ENCODE measurements at regions not wholly inside any gene's neighbourhood (a gene's known extent, or its start where the extent isn't known, plus 50 kb on each side); places are given as distances from the start of the nearest gene placed in this dataset.

GRCh38 chr11:44403587-44404273 lies 93.8 kb upstream of the ALX4 start:
- TF ChIP-seq, protein P1, sequence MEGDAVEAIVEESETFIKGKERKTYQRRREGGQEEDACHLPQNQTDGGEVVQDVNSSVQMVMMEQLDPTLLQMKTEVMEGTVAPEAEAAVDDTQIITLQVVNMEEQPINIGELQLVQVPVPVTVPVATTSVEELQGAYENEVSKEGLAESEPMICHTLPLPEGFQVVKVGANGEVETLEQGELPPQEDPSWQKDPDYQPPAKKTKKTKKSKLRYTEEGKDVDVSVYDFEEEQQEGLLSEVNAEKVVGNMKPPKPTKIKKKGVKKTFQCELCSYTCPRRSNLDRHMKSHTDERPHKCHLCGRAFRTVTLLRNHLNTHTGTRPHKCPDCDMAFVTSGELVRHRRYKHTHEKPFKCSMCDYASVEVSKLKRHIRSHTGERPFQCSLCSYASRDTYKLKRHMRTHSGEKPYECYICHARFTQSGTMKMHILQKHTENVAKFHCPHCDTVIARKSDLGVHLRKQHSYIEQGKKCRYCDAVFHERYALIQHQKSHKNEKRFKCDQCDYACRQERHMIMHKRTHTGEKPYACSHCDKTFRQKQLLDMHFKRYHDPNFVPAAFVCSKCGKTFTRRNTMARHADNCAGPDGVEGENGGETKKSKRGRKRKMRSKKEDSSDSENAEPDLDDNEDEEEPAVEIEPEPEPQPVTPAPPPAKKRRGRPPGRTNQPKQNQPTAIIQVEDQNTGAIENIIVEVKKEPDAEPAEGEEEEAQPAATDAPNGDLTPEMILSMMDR (conservative IDR thresholded peaks at IDR 0.05) = no peak
- peaks cover 12% of the 10 kb centered on the region for H3K27me3 Mint-ChIP-seq
- H3K27ac Mint-ChIP-seq = no peak overlapping the region
- no peak overlapping the region for H3K4me3 Mint-ChIP-seq
- peaks cover 18% of the 10 kb centered on the region for H3K4me1 Mint-ChIP-seq (ENCODE audit: unreplicated experiment)
- no peaks in the 10 kb centered on the region for H3K36me3 Mint-ChIP-seq
- no peaks in the 10 kb centered on the region for H3K9me3 Mint-ChIP-seq
- no peak for DNase-seq (ENCODE audit: extremely low spot score, unreplicated experiment)

GRCh38 chr11:44404301-44404700 lies 94.4 kb upstream of the ALX4 start:
- H3K9me3 Mint-ChIP-seq = no peaks in the 10 kb centered on the region

GRCh38 chr11:44404736-44405395 lies 94.9 kb upstream of the ALX4 start:
- Mint-ChIP-seq H3K9me3 (no peaks in the 10 kb centered on the region), H3K27me3 (peaks cover 17% of the 10 kb centered on the region), H3K4me3 (no peak overlapping the region), H3K4me1 (ENCODE audit: unreplicated experiment) (peaks cover 18% of the 10 kb centered on the region), H3K27ac (no peak overlapping the region), H3K36me3 (no peaks in the 10 kb centered on the region)
- TF ChIP-seq, protein P1 (conservative IDR thresholded peaks at IDR 0.05) = no peak
- no peak for DNase-seq (ENCODE audit: extremely low spot score, unreplicated experiment)

More at GRCh38 chr11:44404301-44404700, 94.4 kb upstream of the ALX4 start:
- peaks cover 12% of the 10 kb centered on the region for H3K27me3 Mint-ChIP-seq
- no peak overlapping the region for H3K4me3 Mint-ChIP-seq
- H3K36me3 Mint-ChIP-seq = no peaks in the 10 kb centered on the region
- TF ChIP-seq, protein P1 (conservative IDR thresholded peaks at IDR 0.05) = no peak
- peaks cover 18% of the 10 kb centered on the region for H3K4me1 Mint-ChIP-seq (ENCODE audit: unreplicated experiment)
- no peak for DNase-seq (ENCODE audit: extremely low spot score, unreplicated experiment)
- H3K27ac Mint-ChIP-seq = no peak overlapping the region

- peaks cover 17% of the 10 kb centered on the region for H3K4me1 Mint-ChIP-seq (ENCODE audit: unreplicated experiment)
- peaks cover 32% of the 10 kb centered on the region for H3K27me3 Mint-ChIP-seq
- no peaks in the 10 kb centered on the region for H3K36me3 Mint-ChIP-seq
- H3K4me3 Mint-ChIP-seq = no peak overlapping the region
- H3K27ac Mint-ChIP-seq = no peak overlapping the region
- H3K9me3 Mint-ChIP-seq = no peaks in the 10 kb centered on the region
- TF ChIP-seq, protein P1 (conservative IDR thresholded peaks at IDR 0.05) = no peak
- no peak for DNase-seq (ENCODE audit: extremely low spot score, unreplicated experiment)
These were observed 97.5 kb upstream of the ALX4 start for GRCh38 chr11:44407211-44407996.

DNA sequence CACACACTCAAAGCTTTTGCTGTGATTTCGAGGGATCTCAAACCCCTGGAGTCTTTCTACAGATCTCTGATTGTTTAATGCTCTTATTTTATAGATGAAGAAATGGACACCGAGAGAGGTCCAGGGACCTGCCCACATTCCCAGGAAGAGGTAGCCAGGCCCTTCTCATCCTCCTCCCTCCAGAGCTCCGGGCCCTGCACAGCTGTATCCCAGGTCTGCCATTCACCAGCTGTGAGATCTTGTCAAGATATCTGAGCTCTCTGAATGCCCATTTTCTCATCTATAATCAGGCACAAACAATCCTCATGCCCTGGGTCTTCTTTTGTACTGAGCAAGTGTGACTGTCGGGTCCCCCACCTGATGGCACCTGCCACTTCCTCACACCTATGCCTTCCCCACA lies 98.2 kb upstream of the ALX4 start:
- Mint-ChIP-seq H3K9me3 (no peaks in the 10 kb centered on the region), H3K27ac (no peak overlapping the region), H3K4me3 (no peak overlapping the region), H3K4me1 (ENCODE audit: unreplicated experiment) (peaks cover 10% of the 10 kb centered on the region), H3K36me3 (no peaks in the 10 kb centered on the region), H3K27me3 (peaks cover 36% of the 10 kb centered on the region)
- TF ChIP-seq, protein P1 (conservative IDR thresholded peaks at IDR 0.05) = no peak
- no peak for DNase-seq (ENCODE audit: extremely low spot score, unreplicated experiment)

All from type B pancreatic cell (in vitro differentiated cells).